MCF 10A (cell line): ENCODE measurements at regions not wholly inside any gene's neighbourhood (a gene's known extent, or its start where the extent isn't known, plus 50 kb on each side); places are given as distances from the start of the nearest gene placed in this dataset.

Experiments
- BruUV-seq: library from RNA; stranded (reverse); fragments of 400-500 nt; replicated peaks from 2 replicates; lab custom pipeline; 2021; lab: Mats Ljungman, UMichigan
- CTCF ChIA-PET: fragments of 300-600 bp; sonication (Branson Sonifier 250); formaldehyde crosslinking; extraction: SDS; loops from one replicate; lab custom pipeline; 2021; ENCODE audit warnings: antibody characterized with exemption, inconsistent platforms; lab: Yijun Ruan, JAX
- POLR2A ChIA-PET: fragments of 300-600, 350-650 bp; sonication (Branson Sonifier 250); formaldehyde crosslinking; extraction: SDS; loops from one replicate; lab custom pipeline; 2020; ENCODE audit warnings: antibody characterized with exemption, inconsistent platforms; lab: Yijun Ruan, JAX
- DNase-seq: peaks from one replicate; pipeline ENCODE4 v3.0.0-alpha.2; 2018; ENCODE audit not compliant: unreplicated experiment
- H3K27ac Mint-ChIP-seq: one replicate; pipeline ENCODE4 v1.8.0; 2022; ENCODE audit warnings: mild to moderate bottlenecking, low read depth, mixed read lengths; ENCODE audit not compliant: unreplicated experiment
- H3K27me3 Mint-ChIP-seq: one replicate; pipeline ENCODE4 v1.8.0; 2022; ENCODE audit warnings: mixed read lengths; ENCODE audit not compliant: insufficient read depth, unreplicated experiment
- H3K36me3 Mint-ChIP-seq: one replicate; pipeline ENCODE4 v1.8.0; 2022; ENCODE audit warnings: mild to moderate bottlenecking, moderate library complexity, mixed read lengths; ENCODE audit not compliant: insufficient read depth, unreplicated experiment
- H3K4me1 Mint-ChIP-seq: one replicate; pipeline ENCODE4 v1.8.0; 2022; ENCODE audit warnings: mixed read lengths; ENCODE audit not compliant: insufficient read depth, unreplicated experiment
- H3K4me3 Mint-ChIP-seq: one replicate; pipeline ENCODE4 v1.8.0; 2022; ENCODE audit warnings: mild to moderate bottlenecking, moderate library complexity, mixed read lengths; ENCODE audit not compliant: unreplicated experiment
- H3K9me3 Mint-ChIP-seq: one replicate; pipeline ENCODE4 v1.8.0; 2022; ENCODE audit warnings: mixed read lengths; ENCODE audit not compliant: unreplicated experiment
- intact Hi-C: fragments of 100-400 bp; cut with micrococcal nuclease; formaldehyde crosslinking; loops from 2 replicates; pipeline ENCODE4 v1.14.1; 2022
- TF ChIP-seq, protein P1 (sequence below): fragments of 200-600 bp; IDR thresholded peaks from one replicate; pipeline ENCODE4 v1.8.0; 2022; ENCODE audit warnings: antibody characterized with exemption, mild to moderate bottlenecking; ENCODE audit not compliant: unreplicated experiment

DNA sequence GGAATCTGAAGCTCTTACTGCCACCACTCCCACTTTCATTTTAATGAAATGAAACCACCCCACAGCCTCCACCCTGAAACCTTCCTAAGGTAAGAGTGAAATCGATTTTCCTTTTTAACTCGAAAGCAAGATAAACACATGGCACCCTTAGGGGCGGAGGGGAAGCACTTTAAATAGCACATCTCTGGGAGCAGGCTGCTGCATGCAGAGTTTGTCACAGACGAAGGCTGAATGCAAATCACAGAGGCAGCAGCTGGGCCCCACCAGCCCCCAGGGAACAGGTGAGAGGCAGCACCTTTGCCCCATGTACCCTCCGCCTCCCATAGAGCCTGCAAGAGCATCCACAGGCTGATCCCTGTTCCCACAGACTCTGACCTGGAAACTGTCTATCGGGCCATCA, 60.0 kb upstream of the GRIK3 start:
- Mint-ChIP-seq H3K27me3 (no peaks in the 10 kb centered on the region), H3K36me3 (no peaks in the 10 kb centered on the region), H3K9me3 (peaks cover 22% of the 10 kb centered on the region), H3K27ac (no peak overlapping the region), H3K4me3 (no peak overlapping the region), H3K4me1 (no peaks in the 10 kb centered on the region)
- ChIA-PET CTCF (no interaction called here), POLR2A (interaction anchor here (1.3 kb wide), 1 partner anchor 10 kb away, joined by 3 read pairs; no protein-coding TSS in a partner anchor)
- intact Hi-C loops, result no loop called here
- no TSS peak for BruUV-seq
- DNase-seq, result no peak
- TF ChIP-seq, protein P1, sequence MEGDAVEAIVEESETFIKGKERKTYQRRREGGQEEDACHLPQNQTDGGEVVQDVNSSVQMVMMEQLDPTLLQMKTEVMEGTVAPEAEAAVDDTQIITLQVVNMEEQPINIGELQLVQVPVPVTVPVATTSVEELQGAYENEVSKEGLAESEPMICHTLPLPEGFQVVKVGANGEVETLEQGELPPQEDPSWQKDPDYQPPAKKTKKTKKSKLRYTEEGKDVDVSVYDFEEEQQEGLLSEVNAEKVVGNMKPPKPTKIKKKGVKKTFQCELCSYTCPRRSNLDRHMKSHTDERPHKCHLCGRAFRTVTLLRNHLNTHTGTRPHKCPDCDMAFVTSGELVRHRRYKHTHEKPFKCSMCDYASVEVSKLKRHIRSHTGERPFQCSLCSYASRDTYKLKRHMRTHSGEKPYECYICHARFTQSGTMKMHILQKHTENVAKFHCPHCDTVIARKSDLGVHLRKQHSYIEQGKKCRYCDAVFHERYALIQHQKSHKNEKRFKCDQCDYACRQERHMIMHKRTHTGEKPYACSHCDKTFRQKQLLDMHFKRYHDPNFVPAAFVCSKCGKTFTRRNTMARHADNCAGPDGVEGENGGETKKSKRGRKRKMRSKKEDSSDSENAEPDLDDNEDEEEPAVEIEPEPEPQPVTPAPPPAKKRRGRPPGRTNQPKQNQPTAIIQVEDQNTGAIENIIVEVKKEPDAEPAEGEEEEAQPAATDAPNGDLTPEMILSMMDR, result no peak

GRCh38 chr1:37096523-37096922, 62.2 kb upstream of the GRIK3 start:
- BruUV-seq, result no TSS peak
- Mint-ChIP-seq H3K9me3 (peaks cover 16% of the 10 kb centered on the region), H3K27ac (no peak overlapping the region), H3K4me1 (no peaks in the 10 kb centered on the region), H3K36me3 (no peaks in the 10 kb centered on the region), H3K27me3 (no peaks in the 10 kb centered on the region), H3K4me3 (no peak overlapping the region)
- intact Hi-C loops, result no loop called here
- DNase-seq, result peak; percentile 33
- TF ChIP-seq, protein P1, result no peak
- POLR2A ChIA-PET, result no interaction called here
- CTCF ChIA-PET, result no interaction called here

DNA sequence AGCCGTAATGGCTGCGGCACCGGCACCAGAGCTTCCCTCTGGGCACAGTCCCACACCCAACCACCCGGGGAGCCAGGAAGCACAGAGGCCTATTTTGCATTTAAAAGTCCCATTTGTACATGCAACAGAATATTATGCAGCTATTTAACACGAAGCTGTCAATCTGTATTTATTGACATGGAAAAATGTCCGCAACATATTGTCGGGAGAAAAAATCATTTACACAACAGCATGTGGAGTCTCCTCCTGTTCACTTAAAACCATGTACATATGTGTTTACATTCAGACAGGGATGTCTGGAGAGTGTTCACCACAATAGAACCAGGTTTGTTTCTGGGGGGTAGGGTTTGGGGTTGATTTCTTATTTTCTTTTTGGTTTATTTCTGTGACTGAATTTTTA, 63.4 kb upstream of the GRIK3 start:
- TF ChIP-seq, protein P1, result no peak
- CTCF ChIA-PET, result no interaction called here
- peaks cover 21% of the 10 kb centered on the region for H3K9me3 Mint-ChIP-seq
- no peak overlapping the region for H3K27ac Mint-ChIP-seq
- no peaks in the 10 kb centered on the region for H3K4me1 Mint-ChIP-seq
- intact Hi-C loops, result no loop called here
- POLR2A ChIA-PET, result no interaction called here
- H3K36me3 Mint-ChIP-seq, result no peaks in the 10 kb centered on the region
- no peak overlapping the region for H3K4me3 Mint-ChIP-seq
- no peak for DNase-seq
- BruUV-seq, result no TSS peak
- H3K27me3 Mint-ChIP-seq, result peaks cover 5% of the 10 kb centered on the region

GRCh38 chr1:37098237-37098636, 63.9 kb upstream of the GRIK3 start:
- TF ChIP-seq, protein P1, result no peak
- Mint-ChIP-seq H3K27me3 (peaks cover 10% of the 10 kb centered on the region), H3K36me3 (no peaks in the 10 kb centered on the region), H3K9me3 (peaks cover 26% of the 10 kb centered on the region), H3K4me3 (no peak overlapping the region), H3K4me1 (no peaks in the 10 kb centered on the region), H3K27ac (no peak overlapping the region)
- BruUV-seq, result no TSS peak
- DNase-seq, result no peak
- ChIA-PET CTCF (interaction anchor here (0.8 kb wide), 1 partner anchor 114 kb away, joined by 4 read pairs; no protein-coding TSS in a partner anchor), POLR2A (no interaction called here)
- intact Hi-C loops, result no loop called here
